OCI-LY7 (cell line): ENCODE measurements at regions not wholly inside any gene's neighbourhood (a gene's known extent, or its start where the extent isn't known, plus 50 kb on each side); places are given as distances from the start of the nearest gene placed in this dataset.

Experiments
- BruUV-seq: library from RNA; stranded (reverse); fragments of 400-500 nt; replicated peaks from 2 replicates; lab custom pipeline; 2021; lab: Mats Ljungman, UMichigan
- CTCF ChIA-PET: fragments of 300-600 bp; sonication (Branson Sonifier 250); formaldehyde crosslinking; loops from one replicate; lab custom pipeline; 2022; ENCODE audit warnings: antibody characterized with exemption; ENCODE audit not compliant: unreplicated experiment; lab: Charles Lee
- POLR2A ChIA-PET: fragments of 300-600 bp; sonication (Branson Sonifier 250); formaldehyde crosslinking; loops from one replicate; lab custom pipeline; 2022; ENCODE audit warnings: antibody characterized with exemption; lab: Charles Lee
- DNase-seq: peaks from one replicate; pipeline ENCODE4 v3.0.0-alpha.2; 2015; ENCODE audit warnings: low spot score
- H2AFZ ChIP-seq: fragments of 200-600 bp; sonication (generic), shearing (Covaris generic); 2 replicates; pipeline ENCODE4 v1.6.1; 2014; ENCODE audit warnings: mild to moderate bottlenecking, antibody characterized with exemption, low read length, moderate library complexity
- H3K27ac ChIP-seq: fragments of 200-600 bp; sonication (generic); 2 replicates; pipeline ENCODE4 v1.5.1; 2014; ENCODE audit warnings: mixed run types, low read depth, mild to moderate bottlenecking, moderate library complexity, low read length, inconsistent platforms; ENCODE audit not compliant: poor library complexity, severe bottlenecking
- H3K36me3 ChIP-seq: fragments of 200-600 bp; sonication (generic); 2 replicates; pipeline ENCODE4 v1.6.1; 2014; ENCODE audit warnings: mild to moderate bottlenecking, antibody characterized with exemption, low read length, moderate library complexity, mixed read lengths; ENCODE audit not compliant: insufficient read depth
- H3K4me1 ChIP-seq: fragments of 200-600 bp; sonication (generic); 2 replicates; pipeline ENCODE4 v1.5.1; 2014; ENCODE audit warnings: mild to moderate bottlenecking, low read length; ENCODE audit not compliant: insufficient read depth, poor library complexity, severe bottlenecking
- H3K4me2 ChIP-seq: fragments of 200-600 bp; sonication (generic); 2 replicates; pipeline ENCODE4 v1.6.1; 2014; ENCODE audit warnings: mild to moderate bottlenecking, low read length
- H3K4me3 ChIP-seq: fragments of 200-600 bp; sonication (generic); 2 replicates; pipeline ENCODE4 v1.5.1; 2014; ENCODE audit warnings: mild to moderate bottlenecking, low read depth, low read length; ENCODE audit not compliant: poor library complexity, severe bottlenecking
- H3K79me2 ChIP-seq: fragments of 200-600 bp; sonication (generic); 2 replicates; pipeline ENCODE4 v1.6.1; 2016; ENCODE audit warnings: low read depth, mild to moderate bottlenecking, low read length, moderate library complexity, mixed read lengths; ENCODE audit not compliant: insufficient read depth
- H3K9me2 ChIP-seq: fragments of 200-600 bp; sonication (generic); 2 replicates; pipeline ENCODE4 v1.6.1; 2016; ENCODE audit warnings: mild to moderate bottlenecking, low read length, mixed read lengths; ENCODE audit not compliant: insufficient read depth
- H3K9me3 ChIP-seq: fragments of 200-600 bp; sonication (generic); 2 replicates; pipeline ENCODE4 v1.6.1; 2014; ENCODE audit warnings: mild to moderate bottlenecking, mixed run types, low read length, mixed read lengths
- H4K20me1 ChIP-seq: fragments of 200-600 bp; sonication (generic); 2 replicates; pipeline ENCODE4 v1.6.1; 2014; ENCODE audit warnings: mild to moderate bottlenecking, antibody characterized with exemption, low read length, moderate library complexity, mixed read lengths; ENCODE audit not compliant: insufficient read depth
- EZH2phosphoT487 ChIP-seq: fragments of 200-600 bp; sonication (generic); IDR thresholded peaks from 2 replicates; pipeline ENCODE4 v1.6.1; 2018; ENCODE audit warnings: low read depth, borderline replicate concordance, mild to moderate bottlenecking, mixed run types, antibody characterized with exemption, low read length, moderate library complexity, mixed read lengths
- intact Hi-C: fragments of 100-400 bp; cut with micrococcal nuclease; formaldehyde crosslinking; loops from one replicate; pipeline ENCODE4 v1.10.0; 2022; ENCODE audit not compliant: unreplicated experiment
- TF ChIP-seq, protein P1 (sequence below): fragments of 200-600 bp; sonication (generic); conservative IDR thresholded peaks from 2 replicates; pipeline ENCODE4 v1.5.1; 2014; ENCODE audit warnings: mild to moderate bottlenecking, antibody characterized with exemption, low read length, moderate library complexity, mixed read lengths

DNA sequence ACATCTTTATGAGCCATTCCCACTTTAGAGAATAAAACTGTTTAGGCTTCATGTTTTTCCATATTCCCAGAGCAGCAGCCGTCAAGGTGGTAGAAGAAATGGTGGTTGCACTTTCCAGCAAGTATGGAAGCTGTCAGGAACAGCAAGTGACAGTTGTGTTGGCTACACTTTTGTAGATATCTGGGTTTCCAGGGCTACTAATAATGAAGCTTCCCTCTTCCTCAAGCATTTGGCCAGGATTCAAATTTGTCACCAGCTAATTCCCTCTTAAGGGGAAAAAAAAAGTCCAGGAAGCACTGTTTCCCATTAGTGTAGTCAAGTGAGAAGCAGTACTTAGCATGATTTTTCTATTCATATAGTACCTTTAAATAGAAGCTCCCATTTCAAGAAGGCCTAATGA, 252.8 kb downstream of the IGSF11 start:
- ChIA-PET POLR2A (interaction anchor here (1.1 kb wide), 1 partner anchor 15 kb away, joined by 3 read pairs; no protein-coding TSS in a partner anchor), CTCF (no interaction called here)
- Histone ChIP-seq H3K36me3 (no peaks in the 10 kb centered on the region), H4K20me1 (no peaks in the 10 kb centered on the region), H3K27ac (no peak overlapping the region), H3K4me2 (no peak overlapping the region), H3K9me3 (no peaks in the 10 kb centered on the region), H3K79me2 (no peaks in the 10 kb centered on the region), H2AFZ (no peak overlapping the region), H3K4me1 (no peaks in the 10 kb centered on the region), H3K9me2 (no peaks in the 10 kb centered on the region), H3K4me3 (no peak overlapping the region)
- TF ChIP-seq EZH2phosphoT487, result no peak
- TF ChIP-seq, protein P1, sequence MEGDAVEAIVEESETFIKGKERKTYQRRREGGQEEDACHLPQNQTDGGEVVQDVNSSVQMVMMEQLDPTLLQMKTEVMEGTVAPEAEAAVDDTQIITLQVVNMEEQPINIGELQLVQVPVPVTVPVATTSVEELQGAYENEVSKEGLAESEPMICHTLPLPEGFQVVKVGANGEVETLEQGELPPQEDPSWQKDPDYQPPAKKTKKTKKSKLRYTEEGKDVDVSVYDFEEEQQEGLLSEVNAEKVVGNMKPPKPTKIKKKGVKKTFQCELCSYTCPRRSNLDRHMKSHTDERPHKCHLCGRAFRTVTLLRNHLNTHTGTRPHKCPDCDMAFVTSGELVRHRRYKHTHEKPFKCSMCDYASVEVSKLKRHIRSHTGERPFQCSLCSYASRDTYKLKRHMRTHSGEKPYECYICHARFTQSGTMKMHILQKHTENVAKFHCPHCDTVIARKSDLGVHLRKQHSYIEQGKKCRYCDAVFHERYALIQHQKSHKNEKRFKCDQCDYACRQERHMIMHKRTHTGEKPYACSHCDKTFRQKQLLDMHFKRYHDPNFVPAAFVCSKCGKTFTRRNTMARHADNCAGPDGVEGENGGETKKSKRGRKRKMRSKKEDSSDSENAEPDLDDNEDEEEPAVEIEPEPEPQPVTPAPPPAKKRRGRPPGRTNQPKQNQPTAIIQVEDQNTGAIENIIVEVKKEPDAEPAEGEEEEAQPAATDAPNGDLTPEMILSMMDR, result no peak
- no TSS peak for BruUV-seq
- DNase-seq, result no peak
- intact Hi-C loops, result no loop called here

DNA sequence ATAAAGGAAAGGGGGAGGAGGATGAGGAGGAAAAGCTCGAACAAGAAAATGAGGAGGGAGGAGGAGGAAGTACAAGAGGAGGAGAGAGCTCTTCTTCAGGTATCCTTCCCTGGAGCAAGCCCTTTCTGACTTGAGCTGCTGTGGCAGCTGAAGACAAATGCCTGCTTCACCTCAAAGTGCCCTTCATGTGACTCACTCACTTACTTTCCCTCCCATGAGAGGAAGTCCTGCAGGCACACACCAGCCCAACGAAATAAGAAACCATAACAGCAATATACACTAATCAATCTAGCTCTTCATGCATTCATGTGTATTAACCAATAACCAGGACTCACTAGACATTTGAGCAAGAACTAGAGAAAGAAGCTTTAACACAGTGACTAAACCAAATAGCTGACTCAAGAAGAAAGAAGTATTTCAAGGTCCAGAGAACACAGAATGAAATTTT, 251.9 kb downstream of the IGSF11 start:
- intact Hi-C loops, result no loop called here
- Histone ChIP-seq H3K9me3 (no peaks in the 10 kb centered on the region), H3K79me2 (no peaks in the 10 kb centered on the region), H3K9me2 (no peaks in the 10 kb centered on the region), H3K27ac (no peak overlapping the region), H4K20me1 (no peaks in the 10 kb centered on the region), H2AFZ (no peak overlapping the region), H3K4me2 (no peak overlapping the region), H3K4me1 (no peaks in the 10 kb centered on the region), H3K36me3 (no peaks in the 10 kb centered on the region), H3K4me3 (no peak overlapping the region)
- no peak for DNase-seq
- TF ChIP-seq, protein P1, result no peak
- TF ChIP-seq EZH2phosphoT487, result no peak
- CTCF ChIA-PET, result no interaction called here
- POLR2A ChIA-PET, result interaction anchor here (1.3 kb wide), 1 partner anchor 10 kb away, joined by 3 read pairs; no protein-coding TSS in a partner anchor
- no TSS peak for BruUV-seq

DNA sequence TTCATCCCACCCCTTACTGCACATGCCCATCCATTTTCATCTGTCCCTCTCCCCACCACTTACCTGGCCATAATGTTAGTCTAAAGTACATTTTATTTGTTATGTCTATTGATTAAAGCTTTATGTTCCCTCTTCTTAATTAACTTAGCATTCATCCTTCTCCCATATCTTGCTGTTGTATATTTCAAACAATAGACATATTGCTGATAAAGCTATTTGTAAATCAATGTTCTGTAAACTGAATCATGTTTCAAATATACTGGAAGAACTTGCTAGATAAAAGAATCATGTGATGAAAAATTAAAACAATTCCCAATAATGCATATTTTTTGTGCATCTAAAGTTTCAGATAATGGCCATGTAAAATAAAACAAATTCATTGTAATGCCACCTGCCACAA, 249.2 kb downstream of the IGSF11 start:
- no peak for TF ChIP-seq EZH2phosphoT487
- TF ChIP-seq, protein P1, result no peak
- Histone ChIP-seq H3K36me3 (no peaks in the 10 kb centered on the region), H3K9me3 (no peaks in the 10 kb centered on the region), H3K9me2 (no peaks in the 10 kb centered on the region), H2AFZ (no peak overlapping the region), H3K27ac (no peak overlapping the region), H4K20me1 (no peaks in the 10 kb centered on the region), H3K4me1 (no peaks in the 10 kb centered on the region), H3K4me3 (no peak overlapping the region), H3K4me2 (no peak overlapping the region), H3K79me2 (no peaks in the 10 kb centered on the region)
- CTCF ChIA-PET, result no interaction called here
- no peak for DNase-seq
- intact Hi-C loops, result no loop called here
- no TSS peak for BruUV-seq
- POLR2A ChIA-PET, result no interaction called here
